ENCODE measurements at regions not wholly inside any gene's neighbourhood (a gene's known extent, or its start where the extent isn't known, plus 50 kb on each side); places are given as distances from the start of the nearest gene placed in this dataset.

DNA sequence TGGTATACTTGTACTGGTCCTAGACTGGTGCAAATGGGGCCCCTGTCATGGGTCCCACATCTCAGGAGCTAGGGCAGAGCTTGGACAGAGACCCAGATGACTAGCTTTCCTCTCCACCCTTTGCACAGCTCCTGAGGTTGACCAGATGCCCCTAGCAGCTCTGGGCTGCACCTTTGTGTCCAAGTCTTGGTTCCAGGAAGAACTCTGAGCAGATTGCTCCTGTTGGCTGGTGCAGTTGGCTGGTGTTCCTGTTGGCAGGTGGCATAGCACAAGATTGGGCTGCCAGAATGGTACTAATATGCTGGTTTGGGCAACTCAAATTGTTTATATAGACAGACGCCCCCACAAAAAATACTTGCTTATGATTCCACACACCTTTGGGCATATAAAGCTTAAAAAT lies 89.4 kb upstream of the EZR start:
- TF ChIP-seq EZH2 (IDR thresholded peaks at IDR 0.05), result no peak
- TF ChIP-seq, protein P1, sequence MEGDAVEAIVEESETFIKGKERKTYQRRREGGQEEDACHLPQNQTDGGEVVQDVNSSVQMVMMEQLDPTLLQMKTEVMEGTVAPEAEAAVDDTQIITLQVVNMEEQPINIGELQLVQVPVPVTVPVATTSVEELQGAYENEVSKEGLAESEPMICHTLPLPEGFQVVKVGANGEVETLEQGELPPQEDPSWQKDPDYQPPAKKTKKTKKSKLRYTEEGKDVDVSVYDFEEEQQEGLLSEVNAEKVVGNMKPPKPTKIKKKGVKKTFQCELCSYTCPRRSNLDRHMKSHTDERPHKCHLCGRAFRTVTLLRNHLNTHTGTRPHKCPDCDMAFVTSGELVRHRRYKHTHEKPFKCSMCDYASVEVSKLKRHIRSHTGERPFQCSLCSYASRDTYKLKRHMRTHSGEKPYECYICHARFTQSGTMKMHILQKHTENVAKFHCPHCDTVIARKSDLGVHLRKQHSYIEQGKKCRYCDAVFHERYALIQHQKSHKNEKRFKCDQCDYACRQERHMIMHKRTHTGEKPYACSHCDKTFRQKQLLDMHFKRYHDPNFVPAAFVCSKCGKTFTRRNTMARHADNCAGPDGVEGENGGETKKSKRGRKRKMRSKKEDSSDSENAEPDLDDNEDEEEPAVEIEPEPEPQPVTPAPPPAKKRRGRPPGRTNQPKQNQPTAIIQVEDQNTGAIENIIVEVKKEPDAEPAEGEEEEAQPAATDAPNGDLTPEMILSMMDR (IDR thresholded peaks at IDR 0.05), result no peak
- no peak for TF ChIP-seq EZH2phosphoT487 (IDR thresholded peaks at IDR 0.05)
- Mint-ChIP-seq H3K27ac (no peak overlapping the region), H3K4me3 (no peak overlapping the region), H3K36me3 (peaks cover 3% of the 10 kb centered on the region), H3K27me3 (ENCODE audit: insufficient read depth, low read depth) (peaks cover 6% of the 10 kb centered on the region), H3K4me1 (peaks cover 34% of the 10 kb centered on the region), H3K9me3 (peaks cover 21% of the 10 kb centered on the region)
- H3K4me3 ChIP-seq, result no peak overlapping the region
- no peak for DNase-seq (ENCODE audit: low spot score)
- H4K20me1 ChIP-seq (ENCODE audit: low read depth), result no peaks in the 10 kb centered on the region
- H3F3A ChIP-seq (ENCODE audit: low read depth), result peaks cover 27% of the 10 kb centered on the region
- H3K27me3 ChIP-seq, result no peaks in the 10 kb centered on the region
- H3K4me1 ChIP-seq, result peaks cover 22% of the 10 kb centered on the region
- H3K9ac ChIP-seq, result no peak overlapping the region
- H3K27ac ChIP-seq, result no peak overlapping the region
- peaks cover 8% of the 10 kb centered on the region for H3K9me3 ChIP-seq (ENCODE audit: low read depth)
- no peak overlapping the region for H3K4me2 ChIP-seq
- no peak overlapping the region for H2AFZ ChIP-seq (replicated peaks)
- no peaks in the 10 kb centered on the region for H3K36me3 ChIP-seq
- H3K79me2 ChIP-seq (ENCODE audit: low read depth), result no peaks in the 10 kb centered on the region

DNA sequence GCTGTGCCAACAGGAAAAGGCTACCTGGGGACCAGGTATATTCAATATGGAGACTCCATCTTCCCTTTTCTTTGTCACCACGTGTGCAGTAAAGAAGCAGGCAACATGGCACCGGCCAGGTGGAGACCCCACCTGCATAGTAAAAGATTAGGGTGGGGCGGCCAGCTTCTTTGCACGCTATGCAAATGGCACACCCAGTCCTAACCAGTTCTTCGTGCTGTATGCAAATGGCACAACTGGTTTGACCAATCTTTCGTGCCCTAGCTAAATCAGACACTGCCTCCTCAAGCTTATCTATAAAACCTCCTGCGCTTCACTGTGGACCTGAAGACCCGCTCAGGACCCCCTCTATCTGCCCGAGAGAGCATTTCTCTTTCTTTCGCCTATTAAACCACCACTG lies 88.8 kb upstream of the EZR start:
- no peaks in the 10 kb centered on the region for H3K27me3 ChIP-seq

DNA sequence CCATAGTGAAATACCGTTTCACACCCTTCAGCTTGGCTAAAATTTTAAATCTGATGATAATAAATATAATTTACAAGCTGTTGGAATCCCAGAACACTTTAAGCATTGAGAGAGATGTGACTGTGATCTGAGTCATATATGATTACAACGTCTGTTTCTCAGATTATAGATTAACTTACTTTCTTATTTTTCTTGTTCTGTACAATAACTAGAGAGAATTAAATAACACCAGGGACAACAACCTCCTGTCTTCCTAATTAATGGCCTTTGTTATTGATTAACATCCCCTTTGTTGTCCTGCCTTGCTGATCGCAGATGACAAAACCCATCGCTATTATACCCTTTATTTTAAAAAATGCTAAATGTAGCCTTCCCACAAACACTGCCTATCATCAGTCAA lies 87.8 kb upstream of the EZR start:
- H3F3A ChIP-seq (ENCODE audit: low read depth), result peaks cover 27% of the 10 kb centered on the region
- H3K4me3 ChIP-seq, result no peak overlapping the region
- H3K27ac Mint-ChIP-seq, result no peak overlapping the region
- DNase-seq (ENCODE audit: low spot score), result no peak
- H3K36me3 ChIP-seq, result no peaks in the 10 kb centered on the region
- peaks cover 3% of the 10 kb centered on the region for H3K36me3 Mint-ChIP-seq
- H3K4me1 Mint-ChIP-seq, result peaks cover 23% of the 10 kb centered on the region
- H3K27me3 Mint-ChIP-seq (ENCODE audit: insufficient read depth, low read depth), result peaks cover under 1% of the 10 kb centered on the region
- H3K4me2 ChIP-seq, result no peak overlapping the region
- no peak overlapping the region for H3K9ac ChIP-seq
- no peaks in the 10 kb centered on the region for H4K20me1 ChIP-seq (ENCODE audit: low read depth)
- no peaks in the 10 kb centered on the region for H3K27me3 ChIP-seq
- H3K27ac ChIP-seq, result no peak overlapping the region
- H3K79me2 ChIP-seq (ENCODE audit: low read depth), result no peaks in the 10 kb centered on the region
- peaks cover 8% of the 10 kb centered on the region for H3K9me3 ChIP-seq (ENCODE audit: low read depth)
- H3K4me3 Mint-ChIP-seq, result no peak overlapping the region
- no peak overlapping the region for H2AFZ ChIP-seq (replicated peaks)
- peaks cover 22% of the 10 kb centered on the region for H3K4me1 ChIP-seq
- peaks cover 21% of the 10 kb centered on the region for H3K9me3 Mint-ChIP-seq
- TF ChIP-seq EZH2phosphoT487 (IDR thresholded peaks at IDR 0.05), result no peak
- TF ChIP-seq, protein P1 (IDR thresholded peaks at IDR 0.05), result no peak
- no peak for TF ChIP-seq EZH2 (IDR thresholded peaks at IDR 0.05)

More for the DNA sequence above, 88.8 kb upstream of the EZR start:
- Histone ChIP-seq H3K4me3 (no peak overlapping the region), H3K4me1 (peaks cover 22% of the 10 kb centered on the region), H3K27ac (no peak overlapping the region), H3K4me2 (no peak overlapping the region), H4K20me1 (ENCODE audit: low read depth) (no peaks in the 10 kb centered on the region), H2AFZ (replicated peaks) (no peak overlapping the region), H3K9me3 (ENCODE audit: low read depth) (peaks cover 8% of the 10 kb centered on the region), H3F3A (ENCODE audit: low read depth) (peaks cover 27% of the 10 kb centered on the region), H3K36me3 (no peaks in the 10 kb centered on the region), H3K79me2 (ENCODE audit: low read depth) (no peaks in the 10 kb centered on the region), H3K9ac (no peak overlapping the region)
- no peak for DNase-seq (ENCODE audit: low spot score)
- TF ChIP-seq, protein P1 (IDR thresholded peaks at IDR 0.05), result no peak
- TF ChIP-seq EZH2 (IDR thresholded peaks at IDR 0.05) (no peak), EZH2phosphoT487 (IDR thresholded peaks at IDR 0.05) (no peak)
- Mint-ChIP-seq H3K36me3 (peaks cover 3% of the 10 kb centered on the region), H3K4me1 (peaks cover 32% of the 10 kb centered on the region), H3K4me3 (no peak overlapping the region), H3K9me3 (peaks cover 21% of the 10 kb centered on the region), H3K27ac (no peak overlapping the region), H3K27me3 (ENCODE audit: insufficient read depth, low read depth) (peaks cover 3% of the 10 kb centered on the region)
